ENCODE measurements at regions not wholly inside any gene's neighbourhood (a gene's known extent, or its start where the extent isn't known, plus 50 kb on each side); places are given as distances from the start of the nearest gene placed in this dataset.

DNA sequence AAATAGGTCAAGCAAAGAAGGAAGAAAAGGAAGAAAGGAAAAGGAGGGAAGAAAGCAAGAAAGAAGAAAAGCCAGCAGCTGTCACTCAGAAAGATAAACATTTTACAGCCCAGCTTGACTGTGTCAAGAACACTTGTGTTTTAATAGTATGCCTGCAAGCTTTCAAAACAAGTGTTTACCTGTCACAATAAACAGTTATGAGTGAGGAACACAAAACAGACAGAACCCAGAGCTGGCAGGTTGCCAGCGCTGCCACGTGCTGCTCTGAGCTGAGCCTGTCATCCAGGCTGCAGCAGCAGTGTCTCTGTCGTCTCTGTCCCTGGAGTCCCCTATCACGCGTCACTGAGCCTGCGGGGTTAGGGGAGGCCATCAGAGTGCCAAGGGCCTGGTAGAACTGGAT is 827.6 kb upstream of the AUTS2 start:
- TF ChIP-seq EZH2 (IDR thresholded peaks at IDR 0.05; ENCODE audit: borderline replicate concordance, low read depth, low read length, severe bottlenecking), result no peak
- TF ChIP-seq, protein P1, sequence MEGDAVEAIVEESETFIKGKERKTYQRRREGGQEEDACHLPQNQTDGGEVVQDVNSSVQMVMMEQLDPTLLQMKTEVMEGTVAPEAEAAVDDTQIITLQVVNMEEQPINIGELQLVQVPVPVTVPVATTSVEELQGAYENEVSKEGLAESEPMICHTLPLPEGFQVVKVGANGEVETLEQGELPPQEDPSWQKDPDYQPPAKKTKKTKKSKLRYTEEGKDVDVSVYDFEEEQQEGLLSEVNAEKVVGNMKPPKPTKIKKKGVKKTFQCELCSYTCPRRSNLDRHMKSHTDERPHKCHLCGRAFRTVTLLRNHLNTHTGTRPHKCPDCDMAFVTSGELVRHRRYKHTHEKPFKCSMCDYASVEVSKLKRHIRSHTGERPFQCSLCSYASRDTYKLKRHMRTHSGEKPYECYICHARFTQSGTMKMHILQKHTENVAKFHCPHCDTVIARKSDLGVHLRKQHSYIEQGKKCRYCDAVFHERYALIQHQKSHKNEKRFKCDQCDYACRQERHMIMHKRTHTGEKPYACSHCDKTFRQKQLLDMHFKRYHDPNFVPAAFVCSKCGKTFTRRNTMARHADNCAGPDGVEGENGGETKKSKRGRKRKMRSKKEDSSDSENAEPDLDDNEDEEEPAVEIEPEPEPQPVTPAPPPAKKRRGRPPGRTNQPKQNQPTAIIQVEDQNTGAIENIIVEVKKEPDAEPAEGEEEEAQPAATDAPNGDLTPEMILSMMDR (IDR thresholded peaks at IDR 0.05; ENCODE audit: borderline replicate concordance, extremely low read depth, low read length, poor library complexity, severe bottlenecking), result no peak

Measured in DND-41 (cell line).